AG09309 (cell line): ENCODE measurements at regions not wholly inside any gene's neighbourhood (a gene's known extent, or its start where the extent isn't known, plus 50 kb on each side); places are given as distances from the start of the nearest gene placed in this dataset.

Experiments
- DNase-seq: peaks from one replicate; pipeline ENCODE4 v3.0.0-alpha.2; 2010; ENCODE audit warnings: low read depth
- H3K4me3 ChIP-seq: 2 replicates; pipeline ENCODE4 v1.5.1; 2011; ENCODE audit warnings: mild to moderate bottlenecking, low read depth, low read length, moderate library complexity; ENCODE audit not compliant: control insufficient read depth
- TF ChIP-seq, protein P1 (sequence below): IDR thresholded peaks from 2 replicates; pipeline ENCODE4 v1.5.1; 2011; ENCODE audit warnings: mild to moderate bottlenecking, low read depth, low read length, inconsistent platforms; ENCODE audit not compliant: insufficient read depth, control insufficient read depth; ENCODE audit errors: missing control alignments

DNA sequence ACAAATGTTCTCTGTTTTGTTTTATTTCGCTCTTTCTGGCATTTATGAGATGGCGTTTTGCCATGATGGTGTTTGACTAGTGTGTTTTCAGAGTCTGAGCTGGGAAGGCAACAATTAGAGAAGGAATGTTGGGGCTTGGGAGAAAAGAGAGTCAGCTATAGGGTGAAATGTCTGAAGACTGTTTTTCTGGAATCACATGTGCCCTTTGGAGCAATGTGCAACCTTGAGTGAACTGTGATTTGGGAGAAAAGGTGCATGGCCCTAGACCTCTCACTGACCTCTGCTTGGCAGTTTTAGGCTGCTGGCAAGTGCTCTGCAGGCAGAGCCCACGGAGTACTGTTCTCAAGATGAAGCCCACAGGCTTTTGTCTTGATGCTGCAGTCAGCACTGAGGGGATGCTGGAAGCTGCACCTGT is 379.9 kb upstream of the PDE3A start:
- DNase-seq: peak; percentile 41
- TF ChIP-seq, protein P1, sequence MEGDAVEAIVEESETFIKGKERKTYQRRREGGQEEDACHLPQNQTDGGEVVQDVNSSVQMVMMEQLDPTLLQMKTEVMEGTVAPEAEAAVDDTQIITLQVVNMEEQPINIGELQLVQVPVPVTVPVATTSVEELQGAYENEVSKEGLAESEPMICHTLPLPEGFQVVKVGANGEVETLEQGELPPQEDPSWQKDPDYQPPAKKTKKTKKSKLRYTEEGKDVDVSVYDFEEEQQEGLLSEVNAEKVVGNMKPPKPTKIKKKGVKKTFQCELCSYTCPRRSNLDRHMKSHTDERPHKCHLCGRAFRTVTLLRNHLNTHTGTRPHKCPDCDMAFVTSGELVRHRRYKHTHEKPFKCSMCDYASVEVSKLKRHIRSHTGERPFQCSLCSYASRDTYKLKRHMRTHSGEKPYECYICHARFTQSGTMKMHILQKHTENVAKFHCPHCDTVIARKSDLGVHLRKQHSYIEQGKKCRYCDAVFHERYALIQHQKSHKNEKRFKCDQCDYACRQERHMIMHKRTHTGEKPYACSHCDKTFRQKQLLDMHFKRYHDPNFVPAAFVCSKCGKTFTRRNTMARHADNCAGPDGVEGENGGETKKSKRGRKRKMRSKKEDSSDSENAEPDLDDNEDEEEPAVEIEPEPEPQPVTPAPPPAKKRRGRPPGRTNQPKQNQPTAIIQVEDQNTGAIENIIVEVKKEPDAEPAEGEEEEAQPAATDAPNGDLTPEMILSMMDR: no peak
- no peak overlapping the region for H3K4me3 ChIP-seq

DNA sequence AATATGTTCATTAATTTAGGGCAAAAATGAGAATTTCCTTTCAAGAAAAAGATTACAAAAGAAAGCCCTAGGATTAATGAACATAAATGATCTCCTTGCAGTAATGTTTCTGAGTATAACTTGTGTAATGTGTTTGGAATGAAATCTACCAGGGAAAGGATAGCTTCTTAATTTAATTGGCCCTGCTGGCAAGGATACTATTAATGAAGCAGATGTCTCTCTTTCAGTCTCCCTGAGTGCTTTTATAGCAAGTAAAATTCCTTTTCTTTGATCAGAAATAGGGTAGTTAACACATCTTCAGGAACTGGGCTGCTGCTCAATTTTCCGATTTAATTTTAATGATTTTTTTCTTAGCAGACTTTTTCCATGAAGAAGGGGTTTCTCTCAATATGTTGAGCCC is 379.4 kb upstream of the PDE3A start:
- no peak overlapping the region for H3K4me3 ChIP-seq
- DNase-seq: no peak
- TF ChIP-seq, protein P1: no peak

DNA sequence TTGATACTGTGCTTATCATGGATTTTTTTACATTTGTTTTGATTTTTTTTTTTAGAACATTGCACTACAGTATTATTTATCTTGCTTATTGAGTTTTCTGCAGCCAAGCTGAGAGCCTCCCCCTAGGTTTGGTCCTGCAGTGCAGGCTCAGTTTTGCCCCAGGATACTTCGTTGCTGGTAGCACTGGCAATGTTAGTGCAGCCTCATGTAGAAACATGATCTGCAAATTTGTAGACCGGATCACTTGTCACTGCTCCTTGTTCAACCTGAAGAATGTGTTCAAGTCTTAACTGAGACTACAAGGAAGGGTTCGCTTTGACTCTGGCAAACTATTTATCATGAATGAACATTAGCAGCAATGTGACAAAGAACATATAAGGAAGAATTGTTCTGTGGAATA is 377.2 kb upstream of the PDE3A start:
- TF ChIP-seq, protein P1: no peak
- DNase-seq: no peak
- H3K4me3 ChIP-seq: no peak overlapping the region

DNA sequence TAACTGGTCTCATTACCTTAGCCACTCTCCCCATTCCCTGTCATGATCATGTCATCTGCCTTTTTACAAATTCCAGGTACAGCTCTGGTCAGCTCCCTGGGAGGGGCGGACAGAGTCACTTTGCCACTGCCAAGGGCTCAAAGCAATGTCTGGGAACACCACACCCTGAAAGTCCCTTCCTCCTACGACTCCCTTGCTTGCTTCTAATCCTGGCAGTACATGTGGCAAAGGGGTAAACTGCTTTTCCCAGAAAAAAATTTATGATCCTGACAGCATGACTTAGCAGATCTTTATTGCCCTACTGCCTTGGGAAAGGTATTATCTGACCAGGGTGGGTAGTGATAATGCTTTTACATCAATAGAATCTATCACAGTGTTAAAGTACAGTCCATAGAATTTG is 376.0 kb upstream of the PDE3A start:
- no peak overlapping the region for H3K4me3 ChIP-seq
- TF ChIP-seq, protein P1: no peak
- DNase-seq: no peak

DNA sequence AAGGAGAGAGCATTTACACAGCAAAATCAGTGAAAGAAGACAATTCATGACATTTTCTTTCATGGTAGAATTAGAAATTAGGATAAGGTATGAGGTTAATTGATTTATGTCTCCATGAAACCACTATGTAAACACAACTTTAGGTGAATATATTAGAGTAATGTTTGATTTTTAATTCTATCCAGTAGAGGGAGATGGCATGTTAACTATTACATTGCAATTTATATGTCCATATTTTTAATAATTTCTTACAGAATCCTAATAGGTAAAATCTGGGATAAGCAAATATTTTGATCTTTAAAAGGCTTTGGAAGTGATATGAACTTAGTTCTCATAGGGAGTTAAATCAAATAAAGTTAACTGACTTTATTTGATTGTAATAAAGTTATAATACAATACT is 373.4 kb upstream of the PDE3A start:
- TF ChIP-seq, protein P1: no peak

DNA sequence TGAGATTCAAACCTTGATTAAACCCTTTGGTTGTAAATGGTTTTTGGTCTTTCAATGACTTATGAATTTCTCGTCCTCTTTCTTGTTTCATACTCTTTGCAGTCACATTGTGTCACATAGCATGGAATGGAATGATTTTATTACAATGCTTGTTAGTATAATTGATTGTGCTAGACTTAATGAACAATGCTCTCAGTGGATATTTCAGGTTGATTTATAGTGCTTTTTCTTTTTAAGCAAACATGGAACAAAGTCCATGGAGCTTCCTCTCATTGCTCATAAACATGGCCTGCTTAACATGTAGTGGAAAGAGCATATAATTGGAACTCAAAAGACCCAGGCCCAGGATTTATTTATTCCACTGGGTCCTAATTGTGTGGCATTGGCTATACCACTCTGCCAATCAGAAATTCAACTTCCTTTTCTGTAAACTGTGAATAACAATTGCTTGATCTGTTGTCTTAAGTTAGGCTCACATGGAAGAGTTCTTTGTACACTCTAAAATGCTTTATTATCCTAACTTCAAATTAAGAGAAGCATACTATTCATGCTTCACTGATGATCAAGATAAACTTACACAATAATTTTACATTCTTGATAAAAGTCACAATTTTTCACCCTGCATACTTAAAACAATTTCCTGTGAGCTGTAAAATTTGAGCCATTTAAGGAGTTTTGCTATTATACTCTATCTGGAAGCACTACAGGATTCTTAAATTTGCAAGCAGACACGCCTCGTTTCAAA is 370.5 kb upstream of the PDE3A start:
- TF ChIP-seq, protein P1: no peak

More for the DNA sequence above, 373.4 kb upstream of the PDE3A start:
- no peak overlapping the region for H3K4me3 ChIP-seq
- DNase-seq: no peak

More for the DNA sequence above, 370.5 kb upstream of the PDE3A start:
- no peak overlapping the region for H3K4me3 ChIP-seq
- no peak for DNase-seq
